HUES6 (cell line): ENCODE measurements at regions not wholly inside any gene's neighbourhood (a gene's known extent, or its start where the extent isn't known, plus 50 kb on each side); places are given as distances from the start of the nearest gene placed in this dataset.
"Not testable (repeated sequence)": the region's sequence is repeated elsewhere in the genome, so short reads cannot be mapped to it uniquely, and the experiment has no call there.

Experiments
- H3K27ac ChIP-seq: 2 replicates; pipeline ENCODE4 v1.7.0; 2013; ENCODE audit warnings: low read depth, mild to moderate bottlenecking, low read length, inconsistent platforms
- H3K27me3 ChIP-seq: 2 replicates; pipeline ENCODE4 v1.6.1; 2013; ENCODE audit warnings: low read length; ENCODE audit not compliant: control insufficient read depth, insufficient read depth
- H3K36me3 ChIP-seq: 2 replicates; pipeline ENCODE4 v1.6.1; 2013; ENCODE audit warnings: low read length; ENCODE audit not compliant: control insufficient read depth, insufficient read depth
- H3K4me1 ChIP-seq: 2 replicates; pipeline ENCODE4 v1.6.1; 2013; ENCODE audit warnings: low read length; ENCODE audit not compliant: control insufficient read depth, insufficient read depth
- H3K4me3 ChIP-seq: 2 replicates; pipeline ENCODE4 v1.5.1; 2013; ENCODE audit warnings: low read depth, low read length
- H3K9ac ChIP-seq: one replicate; pipeline ENCODE4 v1.6.1; 2013; ENCODE audit warnings: mild to moderate bottlenecking, low read length
- H3K9me3 ChIP-seq: 2 replicates; pipeline ENCODE4 v1.6.1; 2013; ENCODE audit warnings: low read depth, low read length; ENCODE audit not compliant: control insufficient read depth, insufficient read depth

DNA sequence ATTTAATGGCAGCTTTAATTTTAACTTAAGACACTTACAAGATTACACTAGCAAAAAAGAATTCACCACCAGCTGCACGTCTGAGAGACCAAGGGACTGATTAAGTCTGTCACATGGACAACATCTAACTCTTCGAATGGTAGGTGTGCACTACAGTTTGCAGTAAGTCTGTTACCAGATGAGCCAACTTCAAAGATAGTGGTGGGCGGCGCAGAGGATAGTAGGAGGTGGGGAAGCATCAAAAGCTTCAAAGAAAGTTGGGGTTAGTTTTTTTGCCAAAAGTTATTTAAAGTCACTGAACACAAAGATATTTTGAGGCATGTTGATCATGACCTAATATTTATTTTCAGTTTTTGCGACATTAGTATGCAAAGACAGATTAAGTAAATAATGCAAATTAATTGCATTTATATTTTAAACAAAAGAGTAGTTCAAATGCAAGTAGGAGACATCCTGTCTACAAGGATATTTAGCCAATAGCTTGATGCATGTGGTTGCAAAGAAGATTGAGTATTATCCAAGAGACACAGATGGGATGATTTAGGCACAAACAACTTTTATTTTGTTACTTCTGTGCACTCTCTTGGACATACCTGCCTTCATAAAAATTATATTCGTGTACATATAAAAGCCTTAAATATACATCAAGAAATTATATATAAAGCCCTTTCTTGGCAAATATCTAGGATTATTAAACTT lies 327.7 kb downstream of the BMP4 start:
- Histone ChIP-seq H3K9me3 (no peaks in the 10 kb centered on the region), H3K4me3 (no peak overlapping the region), H3K4me1 (no peaks in the 10 kb centered on the region), H3K27me3 (no peaks in the 10 kb centered on the region), H3K36me3 (no peaks in the 10 kb centered on the region), H3K27ac (no peak overlapping the region), H3K9ac (no peak overlapping the region)

DNA sequence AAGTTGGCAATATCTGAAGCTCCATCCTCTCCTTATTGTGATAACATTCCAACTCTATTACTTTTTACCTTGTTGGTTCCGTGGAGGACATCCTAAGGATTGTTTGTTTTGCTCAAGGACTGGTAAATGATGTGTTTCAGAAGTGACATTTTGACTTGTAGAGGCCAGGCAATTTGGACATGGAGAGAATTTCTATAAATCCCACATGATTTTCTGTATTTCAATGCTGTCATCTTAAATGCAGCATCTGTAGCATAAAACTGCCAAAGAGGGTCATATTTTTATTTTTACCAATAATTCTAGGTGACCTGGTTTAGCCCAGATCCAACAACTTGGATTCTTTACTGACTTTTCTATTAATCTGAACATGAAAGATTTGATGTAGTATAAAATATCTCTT lies 328.4 kb downstream of the BMP4 start:
- Histone ChIP-seq H3K4me1 (no peaks in the 10 kb centered on the region), H3K36me3 (no peaks in the 10 kb centered on the region), H3K4me3 (no peak overlapping the region), H3K27ac (no peak overlapping the region), H3K27me3 (no peaks in the 10 kb centered on the region), H3K9me3 (no peaks in the 10 kb centered on the region), H3K9ac (no peak overlapping the region)

DNA sequence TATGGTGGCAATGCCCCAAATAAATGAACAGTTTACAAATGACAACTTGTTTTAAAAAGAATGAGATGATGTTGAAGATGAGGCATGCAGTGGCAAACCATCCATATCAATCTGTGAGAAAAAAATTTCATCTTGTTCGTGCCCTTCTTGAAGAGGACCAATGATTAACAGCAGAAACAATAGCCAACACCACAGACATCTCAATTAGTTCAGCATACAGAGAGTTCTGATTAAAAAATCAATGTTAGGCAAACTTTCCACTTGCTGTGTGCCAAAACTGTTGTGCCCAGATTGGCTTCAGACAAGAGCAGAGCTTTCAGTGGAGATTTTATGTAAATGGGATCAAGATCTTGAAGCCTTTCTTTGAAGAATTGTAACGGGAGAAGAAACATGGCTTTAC lies 329.9 kb downstream of the BMP4 start:
- H3K27me3 ChIP-seq = no peaks in the 10 kb centered on the region
- no peaks in the 10 kb centered on the region for H3K36me3 ChIP-seq
- no peaks in the 10 kb centered on the region for H3K9me3 ChIP-seq
- H3K9ac ChIP-seq = no peak overlapping the region
- H3K4me1 ChIP-seq = no peaks in the 10 kb centered on the region
- no peak overlapping the region for H3K27ac ChIP-seq
- no peak overlapping the region for H3K4me3 ChIP-seq

DNA sequence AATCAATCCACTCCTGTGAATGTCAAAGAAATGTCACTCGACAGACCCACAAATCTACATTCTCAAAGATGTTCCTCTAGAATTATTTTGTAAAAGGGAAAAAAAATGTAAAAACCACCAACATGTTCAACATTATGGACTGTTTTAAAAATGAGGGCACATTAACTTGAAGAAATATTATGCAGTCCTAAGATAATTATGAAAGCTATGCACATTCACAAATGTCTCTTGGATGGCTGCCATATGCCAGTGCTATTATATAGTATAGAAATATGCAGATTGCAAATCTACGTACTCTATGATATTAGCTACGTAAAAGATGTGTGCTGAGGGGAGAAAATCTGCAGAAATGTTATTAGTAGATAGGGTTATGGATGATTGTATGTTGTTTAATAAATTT lies 334.2 kb downstream of the BMP4 start:
- H3K9ac ChIP-seq = no peak overlapping the region
- no peaks in the 10 kb centered on the region for H3K36me3 ChIP-seq
- peaks cover 6% of the 10 kb centered on the region; the same call in 1 of the 2 replicates for H3K4me1 ChIP-seq
- H3K4me3 ChIP-seq = no peak overlapping the region
- no peaks in the 10 kb centered on the region for H3K27me3 ChIP-seq
- no peaks in the 10 kb centered on the region for H3K9me3 ChIP-seq
- no peak overlapping the region for H3K27ac ChIP-seq

DNA sequence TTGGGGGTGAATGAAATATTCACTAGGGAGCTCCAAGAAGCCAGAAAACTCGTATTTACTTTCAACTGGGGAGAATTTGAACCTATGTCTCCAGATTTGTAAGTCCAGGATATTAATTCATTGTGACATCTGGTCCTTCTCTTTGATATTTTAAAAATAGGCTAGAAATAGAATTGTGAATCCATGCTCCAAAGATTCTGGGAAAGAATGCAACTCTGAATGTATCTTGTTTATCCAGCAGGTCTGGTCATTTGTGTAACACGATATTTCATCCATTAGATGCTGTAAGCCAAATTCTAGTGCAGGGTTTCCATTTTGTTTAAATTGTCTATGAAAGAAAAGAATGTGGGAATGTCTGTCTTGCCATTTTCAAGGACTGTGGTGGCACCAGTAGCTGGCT lies 334.7 kb downstream of the BMP4 start:
- no peaks in the 10 kb centered on the region for H3K27me3 ChIP-seq
- no peaks in the 10 kb centered on the region for H3K9me3 ChIP-seq
- peaks cover 6% of the 10 kb centered on the region; the same call in 1 of the 2 replicates for H3K4me1 ChIP-seq
- H3K4me3 ChIP-seq = no peak overlapping the region
- H3K36me3 ChIP-seq = no peaks in the 10 kb centered on the region
- no peak overlapping the region for H3K27ac ChIP-seq
- no peak overlapping the region for H3K9ac ChIP-seq

DNA sequence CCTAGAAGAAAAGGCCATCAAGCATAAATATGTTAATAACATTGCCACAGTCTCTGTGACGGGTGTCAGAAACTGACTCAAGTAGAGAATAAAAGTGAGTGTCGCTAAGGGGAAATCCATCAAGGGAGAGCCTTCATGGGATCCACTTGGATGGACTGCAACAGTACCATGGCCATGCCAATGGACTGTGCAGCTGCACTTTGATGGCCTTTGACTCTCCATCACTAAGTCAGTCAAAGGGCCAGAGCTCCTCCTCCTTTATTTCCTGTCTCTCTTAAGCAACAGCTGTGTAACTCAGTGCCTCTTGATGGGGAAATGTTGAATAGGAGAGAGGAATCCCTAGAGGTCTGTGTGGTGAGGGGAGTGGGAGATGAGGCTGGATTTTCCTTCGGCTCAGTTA lies 335.2 kb downstream of the BMP4 start:
- Histone ChIP-seq H3K9ac (no peak overlapping the region), H3K9me3 (no peaks in the 10 kb centered on the region), H3K27ac (no peak overlapping the region), H3K27me3 (no peaks in the 10 kb centered on the region), H3K4me1 (peaks cover 6% of the 10 kb centered on the region; the same call in 1 of the 2 replicates), H3K4me3 (no peak overlapping the region), H3K36me3 (no peaks in the 10 kb centered on the region)

DNA sequence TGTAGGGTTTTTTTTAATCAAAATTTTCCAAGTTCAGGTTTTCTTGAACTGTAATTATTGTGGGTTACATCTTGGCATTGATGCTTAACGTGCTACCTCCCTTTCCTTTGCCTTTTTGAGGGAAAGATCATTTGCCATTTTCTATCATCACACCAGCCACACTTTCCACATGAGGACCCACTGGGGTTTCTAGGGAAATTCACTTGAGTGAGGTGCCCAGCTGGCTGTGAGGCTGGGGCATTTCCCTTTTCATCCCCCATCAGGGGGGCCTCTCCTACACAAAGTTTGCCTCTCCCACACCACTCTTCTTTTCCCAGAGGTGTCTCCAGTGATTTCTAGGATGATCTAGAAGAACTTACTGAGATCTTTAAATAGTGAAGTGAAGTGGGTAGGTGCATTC lies 335.7 kb downstream of the BMP4 start:
- H3K4me1 ChIP-seq = peaks cover 6% of the 10 kb centered on the region; the same call in 1 of the 2 replicates
- no peaks in the 10 kb centered on the region for H3K9me3 ChIP-seq
- H3K9ac ChIP-seq = no peak overlapping the region
- no peaks in the 10 kb centered on the region for H3K36me3 ChIP-seq
- no peaks in the 10 kb centered on the region for H3K27me3 ChIP-seq
- H3K27ac ChIP-seq = no peak overlapping the region
- H3K4me3 ChIP-seq = no peak overlapping the region

DNA sequence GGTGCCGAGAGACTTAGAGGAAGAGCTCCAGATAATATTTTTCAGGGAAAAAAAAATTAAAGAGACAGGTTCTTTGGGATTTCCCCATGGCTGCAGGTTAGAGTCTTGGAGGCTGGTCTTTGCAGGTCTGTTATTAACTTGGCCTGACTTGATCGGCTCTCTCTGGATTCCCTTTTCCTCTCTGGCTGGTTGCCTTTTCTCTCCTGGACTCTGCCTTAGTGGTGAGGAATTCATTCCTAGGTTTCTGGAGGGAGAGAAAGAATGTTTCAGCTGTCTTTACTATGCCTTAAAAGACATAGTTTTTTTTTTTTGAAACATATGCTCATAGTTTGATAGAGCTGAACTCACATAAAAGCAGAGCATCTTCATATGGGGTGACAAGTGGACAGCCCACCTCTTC lies 336.3 kb downstream of the BMP4 start:
- H3K9ac ChIP-seq = no peak overlapping the region
- H3K27me3 ChIP-seq = no peaks in the 10 kb centered on the region
- no peaks in the 10 kb centered on the region for H3K36me3 ChIP-seq
- H3K4me3 ChIP-seq = no peak overlapping the region
- H3K9me3 ChIP-seq = no peaks in the 10 kb centered on the region
- H3K27ac ChIP-seq = no peak overlapping the region
- peaks cover 6% of the 10 kb centered on the region; the same call in 1 of the 2 replicates for H3K4me1 ChIP-seq

DNA sequence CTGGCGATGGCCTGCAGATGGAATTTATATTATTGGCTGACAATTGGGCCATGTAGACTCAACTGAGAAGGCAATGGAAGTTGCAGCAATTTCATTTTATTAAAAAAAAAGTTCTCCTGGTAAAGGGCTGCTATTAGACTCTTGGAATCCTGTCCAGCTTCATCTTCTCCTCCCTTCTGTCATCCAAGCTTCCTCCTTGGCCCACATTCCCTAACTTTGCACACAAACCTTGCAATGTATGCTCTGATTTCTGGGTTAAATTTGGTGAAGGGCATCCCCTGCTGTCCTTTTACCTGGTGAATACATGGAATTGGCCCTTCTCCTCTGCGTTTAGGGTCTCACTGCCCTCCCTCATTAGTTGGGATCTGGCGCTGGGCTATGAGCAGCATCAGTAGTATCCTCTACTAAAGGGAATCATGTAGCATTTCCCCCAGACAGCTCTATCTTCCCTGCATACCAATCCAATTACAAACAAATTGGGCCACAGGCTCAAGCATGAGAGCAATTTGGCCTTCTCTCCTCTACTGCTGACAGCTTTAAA lies 336.9 kb downstream of the BMP4 start:
- Histone ChIP-seq H3K4me1 (peaks cover 6% of the 10 kb centered on the region; the same call in 1 of the 2 replicates), H3K9ac (no peak overlapping the region), H3K4me3 (no peak overlapping the region), H3K9me3 (no peaks in the 10 kb centered on the region), H3K27ac (no peak overlapping the region), H3K36me3 (no peaks in the 10 kb centered on the region), H3K27me3 (no peaks in the 10 kb centered on the region)

DNA sequence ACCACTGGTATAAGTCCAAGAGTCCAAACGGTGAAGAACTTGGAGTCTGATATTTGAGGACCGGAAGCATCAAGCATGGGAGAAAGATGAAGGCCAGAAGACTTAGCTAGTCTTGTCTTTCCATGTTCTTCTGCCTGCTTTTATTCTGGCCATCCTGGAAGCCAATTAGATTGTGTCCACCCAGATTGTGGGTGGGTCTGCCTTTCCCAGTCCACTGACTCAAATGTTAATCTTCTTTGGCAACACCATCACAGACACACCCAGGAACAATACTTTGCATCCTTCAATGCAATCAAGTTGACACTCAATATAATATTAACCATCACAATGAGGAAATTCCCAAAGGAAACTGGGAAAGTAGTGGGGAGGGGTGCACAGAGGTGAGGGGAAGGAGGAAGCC lies 340.1 kb downstream of the BMP4 start:
- not testable (repeated sequence) for H3K4me3 ChIP-seq, H3K9me3 ChIP-seq, H3K36me3 ChIP-seq, H3K9ac ChIP-seq, H3K27me3 ChIP-seq, H3K27ac ChIP-seq
- peaks cover 13% of the 10 kb centered on the region for H3K4me1 ChIP-seq

DNA sequence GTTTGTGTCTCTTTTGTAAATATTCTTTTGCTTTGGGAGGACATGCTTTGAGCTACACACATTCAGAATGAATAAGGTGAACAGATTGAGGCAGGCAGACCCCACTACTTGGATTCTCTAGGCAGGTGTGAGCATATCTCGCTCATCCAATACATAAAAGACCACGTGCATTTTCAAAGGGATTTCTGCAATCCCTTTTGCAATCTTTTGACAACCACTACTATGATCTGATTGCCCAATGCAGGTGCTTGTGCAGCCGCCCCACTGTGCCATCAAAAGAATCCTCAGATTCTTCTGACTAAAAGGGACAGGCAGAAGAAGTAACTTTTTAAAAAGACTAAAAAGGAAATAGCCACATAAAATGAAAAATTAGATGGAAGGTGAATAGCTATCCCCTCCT lies 341.4 kb downstream of the BMP4 start:
- Histone ChIP-seq H3K4me1 (peaks cover 13% of the 10 kb centered on the region), H3K4me3 (no peak overlapping the region), H3K9ac (no peak overlapping the region), H3K9me3 (peaks cover 4% of the 10 kb centered on the region; the same call in 1 of the 2 replicates), H3K27ac (no peak overlapping the region), H3K36me3 (no peaks in the 10 kb centered on the region), H3K27me3 (no peaks in the 10 kb centered on the region)
